ACHN (cell line): ENCODE measurements at regions not wholly inside any gene's neighbourhood (a gene's known extent, or its start where the extent isn't known, plus 50 kb on each side); places are given as distances from the start of the nearest gene placed in this dataset.
"Not testable (repeated sequence)": the region's sequence is repeated elsewhere in the genome, so short reads cannot be mapped to it uniquely, and the experiment has no call there.

Source experiments
- DNase-seq: peaks from one replicate; pipeline ENCODE4 v3.0.0-alpha.2; 2015
- in situ Hi-C: cut with HindIII; loops from 2 replicates; pipeline ENCODE4 v1.10.0; 2017; ENCODE audit warnings: low sequenced_read_pairs, low pct_ligation_motif_present, low pct_unique_long_range_greater_than_20kb

DNA sequence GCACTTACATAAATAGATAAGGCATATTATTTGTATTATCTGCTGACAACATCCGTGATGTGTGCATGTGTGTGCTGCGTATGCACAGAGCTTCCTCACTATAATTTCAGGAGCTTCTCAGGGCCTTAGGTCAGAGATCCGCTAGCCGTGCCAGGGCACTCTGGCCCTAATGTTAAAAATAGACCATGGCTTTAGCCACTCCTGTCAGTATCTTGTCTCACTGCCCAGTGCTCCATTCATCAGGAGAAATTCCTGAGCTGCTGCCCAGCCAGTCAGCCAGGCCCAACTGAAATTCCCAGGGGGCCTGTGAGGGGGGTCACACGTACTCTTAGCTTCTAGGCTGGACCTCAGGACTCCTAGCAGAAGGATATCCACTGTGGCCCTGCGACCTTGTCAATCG, 70.0 kb upstream of the ABHD2 start:
- in situ Hi-C loops = no loop called here
- DNase-seq = no peak

DNA sequence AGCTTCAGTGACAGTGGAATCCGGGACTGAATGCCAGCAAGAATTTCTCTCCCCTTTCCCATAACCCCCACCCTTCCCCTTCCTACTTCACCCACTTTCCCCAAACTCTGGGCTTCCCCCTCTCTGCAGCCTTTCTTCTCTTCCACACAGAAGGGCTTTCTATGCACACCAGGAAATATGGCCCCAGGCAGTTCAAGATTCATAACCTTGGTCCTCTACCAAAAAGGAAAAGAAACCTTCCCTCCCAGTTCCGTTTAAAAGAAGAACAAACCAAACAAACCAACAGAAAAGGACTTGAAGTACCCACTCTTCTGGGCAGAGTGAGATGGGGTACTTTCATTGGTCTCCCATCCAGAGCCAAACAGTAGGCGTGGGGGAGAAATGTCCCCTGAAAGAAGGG, 68.8 kb upstream of the ABHD2 start:
- in situ Hi-C loops = no loop called here
- DNase-seq = no peak

DNA sequence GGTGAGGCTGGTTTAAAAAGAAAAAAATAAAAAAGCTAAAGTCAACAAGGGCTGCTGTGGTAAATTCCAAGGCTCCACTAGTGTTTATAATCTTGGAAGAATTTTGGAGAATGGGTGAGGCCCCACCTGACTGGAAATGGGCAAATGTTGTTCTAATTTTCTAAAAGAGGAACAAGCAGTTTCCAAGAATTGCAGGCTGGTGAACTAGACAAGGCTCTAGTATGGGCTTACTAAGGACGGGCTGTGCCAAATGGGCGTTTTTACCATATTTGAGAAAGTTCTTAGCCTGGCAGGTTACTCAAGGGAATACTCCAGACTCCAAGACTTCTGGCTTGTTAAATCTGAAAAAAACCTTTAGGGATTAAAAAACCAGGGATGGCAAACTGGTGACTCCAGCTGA, 67.0 kb upstream of the ABHD2 start:
- in situ Hi-C loops = no loop called here
- no peak for DNase-seq

DNA sequence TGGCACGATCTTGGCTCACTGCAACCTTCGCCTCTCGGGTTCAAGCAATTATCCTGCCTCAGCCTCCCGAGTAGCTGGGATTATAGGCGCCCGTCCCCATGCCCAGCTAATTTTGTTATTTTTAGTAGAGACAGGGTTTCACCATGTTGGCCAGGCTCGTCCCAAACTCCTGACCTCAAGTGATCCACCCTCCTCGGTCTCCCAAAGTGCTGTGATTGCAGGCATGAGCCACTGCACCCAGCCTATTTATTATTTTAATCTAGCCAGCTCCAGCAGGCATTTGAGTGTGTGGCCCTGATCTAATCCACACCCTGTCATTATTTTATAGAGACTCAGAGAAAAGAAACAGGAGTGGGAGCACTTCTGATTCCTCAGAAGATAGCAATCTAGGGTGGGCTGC, 66.4 kb upstream of the ABHD2 start:
- DNase-seq, in situ Hi-C loops: not testable (repeated sequence)

DNA sequence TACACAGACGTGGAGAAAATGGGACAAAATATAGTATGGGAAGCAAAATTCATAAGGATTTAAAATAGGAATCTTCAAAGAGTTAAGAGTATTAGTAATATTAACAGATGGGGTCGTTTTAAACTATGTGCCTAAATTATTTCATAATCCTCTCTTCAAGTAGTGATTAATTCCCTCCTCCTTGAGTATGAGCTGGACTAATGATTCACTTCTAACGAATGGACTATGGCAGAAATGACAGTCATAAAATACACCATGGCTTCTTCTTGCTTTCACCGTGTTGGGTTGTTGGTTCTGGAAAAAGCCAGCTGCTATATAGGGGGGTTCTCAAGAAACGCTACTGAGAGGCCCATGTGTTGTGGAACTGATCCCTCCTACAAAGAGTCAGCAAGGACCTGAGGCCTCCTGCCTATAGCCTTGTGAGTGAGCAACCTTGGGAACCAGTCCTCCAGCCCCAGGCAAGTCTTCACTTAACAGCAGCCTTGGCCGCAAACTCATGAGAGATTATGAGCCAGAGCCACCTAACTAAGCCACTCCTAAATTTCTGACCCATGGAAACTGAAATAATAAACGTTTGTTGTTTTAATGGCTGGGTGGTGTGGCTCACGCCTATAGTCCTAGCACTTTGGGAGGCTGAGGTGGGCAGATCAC, 64.8 kb upstream of the ABHD2 start:
- in situ Hi-C loops = no loop called here

DNA sequence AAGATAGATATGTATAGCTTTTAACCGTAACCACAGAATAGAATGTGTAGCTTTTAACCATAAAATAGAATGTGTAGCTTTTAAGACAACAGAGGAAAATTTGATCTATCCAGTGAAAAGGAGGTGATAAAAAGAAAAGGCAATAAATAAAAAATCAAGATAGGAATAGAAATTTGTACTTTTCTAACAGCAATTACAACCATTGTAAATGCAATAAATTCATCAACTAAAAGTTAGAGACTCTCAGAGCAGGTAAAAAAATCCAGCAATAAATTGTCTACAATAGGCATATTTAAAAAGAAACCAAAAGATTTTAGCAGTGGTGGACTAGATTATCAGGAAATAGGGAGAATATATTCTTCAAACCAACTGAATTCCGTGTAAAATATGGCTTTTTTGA, 63.8 kb upstream of the ABHD2 start:
- in situ Hi-C loops = no loop called here

More for the DNA sequence above, 64.8 kb upstream of the ABHD2 start:
- no peak for DNase-seq

DNA sequence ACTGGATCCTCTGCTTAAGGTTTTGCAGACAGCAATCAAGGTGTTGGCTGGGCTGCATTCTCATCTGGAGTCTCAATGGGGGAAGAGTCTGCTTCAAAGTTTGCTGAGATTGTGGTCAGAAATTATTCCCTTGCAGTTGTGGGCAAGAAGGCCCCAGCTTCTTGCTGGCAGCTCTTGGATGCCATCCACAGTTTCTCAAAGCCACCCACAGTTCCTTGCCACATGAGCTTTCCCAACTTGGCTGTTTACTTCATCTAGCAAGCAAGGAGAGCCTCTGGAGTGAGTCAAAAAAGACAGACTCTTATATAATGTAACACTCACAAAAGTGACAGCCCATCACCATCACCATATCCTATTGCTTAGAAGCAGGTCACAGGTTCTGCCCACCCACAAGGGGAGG, 62.1 kb upstream of the ABHD2 start:
- in situ Hi-C loops = no loop called here
- no peak for DNase-seq

More for the DNA sequence above, 63.8 kb upstream of the ABHD2 start:
- DNase-seq = no peak

DNA sequence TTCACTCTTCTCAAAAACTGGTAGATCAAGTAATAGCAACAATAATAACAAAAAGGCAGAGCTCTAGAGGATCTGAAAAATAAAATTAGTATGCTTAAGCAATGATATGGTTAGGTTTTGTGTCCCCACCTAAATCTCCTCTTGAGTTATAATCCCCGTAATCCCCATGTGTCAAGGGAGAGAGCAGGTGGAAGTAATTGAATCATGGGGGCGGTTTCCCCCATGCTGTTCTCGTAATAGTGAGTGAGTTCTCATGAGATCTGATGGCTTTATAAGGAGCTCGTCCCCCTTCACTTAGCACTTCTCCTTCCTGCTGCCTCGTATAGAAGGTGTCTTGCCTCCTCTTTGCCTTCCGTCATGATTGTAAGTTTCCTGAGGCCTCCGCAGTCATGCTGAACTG, 60.2 kb upstream of the ABHD2 start:
- DNase-seq = no peak

DNA sequence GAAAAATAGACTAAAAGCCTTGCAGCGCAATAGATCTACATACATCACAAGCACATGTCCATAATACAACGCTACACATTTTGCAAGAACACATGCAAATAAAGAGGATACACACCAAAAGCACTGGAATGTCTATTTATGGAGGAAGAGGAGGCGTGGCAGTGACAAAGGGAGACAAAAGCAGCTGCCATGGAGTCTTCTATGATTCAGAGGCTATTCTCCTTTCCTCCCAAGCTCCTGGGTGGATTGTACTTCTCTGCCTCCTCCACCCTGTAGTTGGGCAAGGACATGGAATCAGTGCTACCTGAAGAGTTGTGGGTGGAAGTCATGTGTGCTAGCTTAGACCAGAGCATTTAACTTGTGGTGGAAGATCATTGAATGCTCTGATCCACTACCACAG, 57.9 kb upstream of the ABHD2 start:
- in situ Hi-C loops = no loop called here
- DNase-seq = no peak

More for the DNA sequence above, 60.2 kb upstream of the ABHD2 start:
- in situ Hi-C loops = no loop called here

DNA sequence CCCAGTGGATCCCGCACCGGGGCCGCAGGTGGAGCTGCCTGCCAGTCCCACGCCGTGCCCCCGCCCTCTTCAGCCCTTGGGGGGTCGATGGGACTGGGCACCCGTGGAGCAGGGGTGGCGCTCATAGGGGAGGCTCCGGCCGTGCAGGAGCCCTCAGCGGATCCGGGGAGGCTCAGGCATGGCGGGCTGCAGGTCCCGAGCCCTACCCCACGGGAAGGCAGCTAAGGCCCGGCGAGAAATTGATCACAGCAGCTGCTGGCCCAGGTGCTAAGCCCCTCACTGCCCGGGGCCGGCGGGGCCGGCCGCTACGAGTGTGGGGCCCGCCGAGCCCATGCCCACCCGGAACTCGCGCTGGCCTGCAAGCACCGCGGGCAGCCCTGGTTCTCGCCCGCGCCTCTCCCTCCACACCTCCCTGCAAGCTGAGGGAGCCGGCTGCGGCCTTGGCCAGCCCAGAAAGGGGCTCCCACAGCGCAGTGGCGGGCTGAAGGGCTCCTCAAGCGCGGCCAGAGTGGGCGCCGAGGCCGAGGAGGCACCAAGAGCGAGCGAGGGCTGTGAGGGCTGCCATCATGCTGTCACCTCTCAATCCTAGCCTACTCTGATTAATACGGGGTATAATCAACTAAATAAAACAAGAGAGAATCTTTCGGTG, 56.5 kb upstream of the ABHD2 start:
- in situ Hi-C loops, DNase-seq: not testable (repeated sequence)

DNA sequence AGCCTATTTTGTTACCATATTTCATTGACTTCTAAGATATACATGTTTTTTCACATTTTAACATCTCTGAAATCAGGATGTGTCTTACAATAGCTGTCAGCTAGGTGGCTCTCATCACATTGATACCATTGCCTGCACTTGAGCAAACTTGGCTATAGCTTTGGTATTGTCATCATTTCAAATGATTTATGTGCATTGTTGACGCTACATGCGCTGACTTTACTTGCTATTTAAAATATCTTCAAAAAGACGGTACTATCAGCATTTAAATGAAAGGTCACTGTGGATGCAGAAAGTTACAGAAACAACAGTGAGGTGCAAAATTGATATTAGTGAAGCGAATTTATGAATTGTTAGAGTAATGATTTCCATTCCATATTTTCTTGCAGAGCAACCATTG, 54.0 kb upstream of the ABHD2 start:
- no peak for DNase-seq
- in situ Hi-C loops = no loop called here

DNA sequence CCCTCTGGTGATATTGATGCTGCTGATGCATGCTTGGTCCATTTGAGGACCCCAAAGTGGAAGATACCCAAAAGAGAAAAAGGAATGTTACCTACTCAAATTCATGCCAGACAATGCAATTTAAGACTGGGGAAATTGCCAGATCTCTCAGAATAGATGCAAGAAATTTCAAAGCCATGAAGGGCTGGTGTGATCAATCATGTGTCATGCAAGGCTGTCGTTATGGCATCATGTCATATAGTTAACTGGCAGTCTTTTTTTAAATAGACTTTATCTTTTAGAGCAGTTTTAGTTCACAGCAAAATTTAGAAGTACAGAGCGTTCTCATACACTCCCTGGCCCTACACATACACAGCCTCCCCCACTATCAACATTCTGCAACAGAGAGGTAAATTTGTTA, 53.1 kb upstream of the ABHD2 start:
- no peak for DNase-seq
- in situ Hi-C loops = no loop called here

DNA sequence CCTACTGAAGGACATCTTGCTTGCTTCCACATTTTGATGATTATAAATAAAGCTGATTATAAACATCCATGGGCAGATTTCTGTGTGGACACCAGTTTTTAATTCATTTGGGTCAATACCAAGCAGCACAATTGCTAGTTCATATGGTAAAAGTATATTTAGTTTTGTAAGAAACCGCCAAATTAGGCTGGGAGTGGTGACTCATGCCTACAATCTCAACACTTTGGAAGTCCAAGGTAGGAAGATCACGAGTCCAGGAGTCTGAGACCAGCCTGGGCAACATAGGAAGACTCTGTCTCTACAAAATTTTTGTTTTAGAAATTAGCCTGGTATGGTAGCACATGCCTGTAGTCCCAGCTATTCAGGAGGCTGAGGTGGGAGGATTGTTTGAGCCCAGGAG, 52.6 kb upstream of the ABHD2 start:
- in situ Hi-C loops = no loop called here
- DNase-seq = no peak

DNA sequence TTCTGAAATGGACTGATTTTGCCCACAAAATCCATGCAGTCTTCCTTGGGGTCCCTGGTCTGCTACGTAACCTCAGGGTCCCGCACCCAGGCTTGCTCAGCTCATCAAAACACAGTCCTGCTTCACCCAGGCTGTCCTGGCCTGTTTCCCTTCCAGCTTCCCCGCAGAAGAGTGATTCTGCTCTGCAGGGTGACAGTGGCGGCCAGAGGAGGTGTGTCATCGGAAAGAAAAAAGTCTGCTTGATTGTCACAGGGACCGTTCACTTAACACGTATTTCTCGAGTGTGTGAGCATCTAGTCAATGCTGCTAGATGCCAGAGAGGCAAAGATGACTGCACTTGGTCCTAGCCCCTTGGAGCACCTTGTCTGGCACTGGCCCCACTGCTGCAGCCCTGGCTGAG, 50.1 kb upstream of the ABHD2 start:
- in situ Hi-C loops = no loop called here
- DNase-seq = no peak
